NOMO-1 treated with dmso at 0.1 percent for 144 hours (cell line): ENCODE measurements at regions not wholly inside any gene's neighbourhood (a gene's known extent, or its start where the extent isn't known, plus 50 kb on each side); places are given as distances from the start of the nearest gene placed in this dataset.

Source experiments
- DNase-seq: peaks from one replicate; lab custom pipeline; 2025; ENCODE audit not compliant: unreplicated experiment; lab: John Stamatoyannopoulos, UW

DNA sequence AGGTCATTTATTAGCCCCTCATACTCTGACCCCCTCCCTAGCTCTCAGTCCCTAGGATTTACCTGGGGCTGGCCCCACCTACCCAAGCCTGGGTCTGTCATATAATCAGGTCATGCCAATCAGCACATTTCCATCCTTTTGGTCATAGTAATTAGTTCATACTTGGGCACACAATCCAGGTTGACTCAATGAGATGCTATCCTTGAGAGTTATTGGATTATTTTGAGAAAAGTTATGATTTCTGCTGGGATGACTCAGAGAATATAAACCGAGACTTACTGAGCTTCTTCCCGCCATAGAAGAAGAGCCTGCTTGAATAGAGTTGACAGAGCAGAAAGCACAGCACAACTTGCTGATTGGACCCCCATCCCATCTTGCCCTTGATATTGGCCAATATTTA, 331.5 kb downstream of the CBLN1 start:
- DNase-seq = no peak

DNA sequence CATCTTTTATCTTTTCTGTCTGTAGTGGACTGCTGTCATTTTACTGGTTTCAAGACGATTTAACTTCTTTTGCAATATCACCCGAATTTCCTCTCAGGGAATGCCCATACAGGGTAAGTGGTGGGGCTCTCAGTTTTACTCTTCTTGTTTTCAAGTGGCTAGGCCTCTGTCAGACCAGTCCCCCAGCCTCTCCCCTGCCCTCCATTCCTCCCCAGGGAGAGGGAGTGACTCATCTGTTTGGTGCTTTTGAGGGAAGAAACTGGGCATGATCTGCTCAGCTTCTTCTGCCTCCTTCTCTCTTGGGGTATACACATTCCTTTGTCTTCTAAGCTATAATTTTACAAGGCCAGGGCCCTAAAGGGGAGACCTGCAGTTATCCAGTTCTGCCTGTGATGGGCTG, 332.0 kb downstream of the CBLN1 start:
- no peak for DNase-seq

- no peak for DNase-seq
These were observed 332.7 kb downstream of the CBLN1 start for GRCh38 chr16:48948911-48949310.

DNA sequence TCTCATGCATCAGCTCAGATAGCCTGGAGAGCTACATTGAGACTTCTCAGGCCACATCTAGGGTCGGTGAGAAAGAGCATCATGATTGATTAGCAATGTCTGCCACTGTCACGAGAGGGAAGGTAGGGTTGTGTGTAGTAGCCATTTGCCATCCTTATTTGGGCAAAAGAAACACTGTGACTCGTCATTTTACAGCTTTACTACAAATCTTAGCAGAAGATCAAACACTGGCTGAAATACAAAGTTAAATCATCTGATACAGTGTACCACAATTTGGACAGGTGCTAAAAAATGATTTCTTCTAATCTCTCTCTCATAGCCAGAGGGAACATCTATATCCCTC, 334.3 kb downstream of the CBLN1 start:
- no peak for DNase-seq

DNA sequence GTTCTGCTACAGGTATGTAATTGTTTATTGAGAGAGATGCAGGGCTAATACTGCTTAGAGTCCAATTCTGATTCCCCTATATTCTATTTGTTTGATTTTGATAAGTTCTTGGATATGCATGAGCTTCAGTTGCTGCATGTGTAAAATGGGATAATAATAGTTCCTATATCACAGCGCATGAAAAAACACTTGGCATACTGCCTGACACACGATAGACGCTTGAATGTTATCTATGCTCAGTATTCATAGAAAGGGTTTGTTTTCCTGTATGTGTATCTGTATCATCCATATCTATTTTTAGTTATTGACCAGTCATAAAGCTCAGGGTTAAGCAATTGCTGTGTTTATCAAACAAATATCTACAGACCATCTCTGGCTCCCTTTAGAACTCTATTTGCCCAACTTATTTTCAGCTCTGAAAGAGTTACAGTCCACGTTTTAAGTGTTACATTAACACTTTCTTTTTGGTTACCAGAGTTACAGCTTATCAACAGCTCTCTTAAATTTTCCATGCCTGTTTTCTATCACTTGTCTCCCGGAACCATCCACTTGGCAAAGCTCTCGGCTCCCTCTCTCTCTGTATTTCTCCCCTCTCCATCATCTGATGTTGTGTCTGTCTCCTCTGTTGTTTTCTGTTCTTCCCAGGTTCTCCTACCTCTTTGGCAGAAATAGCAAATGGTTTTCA, 334.8 kb downstream of the CBLN1 start:
- DNase-seq = no peak

GRCh38 chr16:48942996-48943395, 333.0 kb upstream of the N4BP1 start:
- no peak for DNase-seq

DNA sequence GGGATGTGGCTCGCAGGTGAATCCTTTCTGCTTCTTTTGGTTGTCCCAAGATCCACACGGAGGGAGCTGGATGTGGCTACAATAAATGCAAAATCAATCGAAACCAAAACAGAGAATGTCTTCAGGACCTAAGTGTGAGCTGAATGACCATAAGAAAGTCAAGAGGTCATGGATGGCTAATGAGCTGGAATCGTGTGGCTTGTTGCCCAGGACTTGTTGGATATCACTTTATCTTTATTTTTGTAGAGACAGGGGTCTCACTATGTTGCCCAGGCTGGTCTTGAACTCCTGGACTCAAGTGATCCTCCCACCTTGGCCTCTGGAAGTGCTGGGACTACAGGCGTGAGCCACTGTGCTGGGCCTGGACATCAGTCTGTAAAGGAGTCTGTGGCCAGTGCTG, 326.8 kb upstream of the N4BP1 start:
- no peak for DNase-seq

DNA sequence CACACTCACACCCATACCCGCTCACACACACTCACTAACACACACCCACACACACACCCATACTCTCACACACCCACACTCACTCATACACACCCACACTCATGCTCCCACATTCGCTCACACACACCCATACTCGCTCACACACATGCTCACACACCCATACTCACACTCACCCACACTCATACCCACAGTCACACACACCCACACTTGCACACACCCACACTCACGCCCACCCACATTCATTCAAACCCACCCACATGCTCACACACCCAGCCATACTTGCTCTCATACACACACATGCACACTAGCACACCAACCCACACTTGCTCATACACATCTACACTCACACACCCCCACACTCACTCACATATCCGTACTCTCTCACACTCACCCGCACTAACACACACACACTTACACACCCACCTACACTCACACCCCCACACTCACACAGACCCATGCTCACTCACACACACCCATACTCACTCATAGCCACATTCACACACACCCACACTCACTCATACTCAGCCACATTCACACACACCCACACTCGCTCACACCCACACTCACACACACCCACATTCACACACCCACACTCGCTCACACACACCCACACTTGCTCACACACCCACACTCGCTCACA, 322.4 kb upstream of the N4BP1 start:
- DNase-seq = no peak

GRCh38 chr16:48930951-48931553, 321.1 kb upstream of the N4BP1 start:
- DNase-seq = no peak

GRCh38 chr16:48919791-48920190, 309.8 kb upstream of the N4BP1 start:
- no peak for DNase-seq

DNA sequence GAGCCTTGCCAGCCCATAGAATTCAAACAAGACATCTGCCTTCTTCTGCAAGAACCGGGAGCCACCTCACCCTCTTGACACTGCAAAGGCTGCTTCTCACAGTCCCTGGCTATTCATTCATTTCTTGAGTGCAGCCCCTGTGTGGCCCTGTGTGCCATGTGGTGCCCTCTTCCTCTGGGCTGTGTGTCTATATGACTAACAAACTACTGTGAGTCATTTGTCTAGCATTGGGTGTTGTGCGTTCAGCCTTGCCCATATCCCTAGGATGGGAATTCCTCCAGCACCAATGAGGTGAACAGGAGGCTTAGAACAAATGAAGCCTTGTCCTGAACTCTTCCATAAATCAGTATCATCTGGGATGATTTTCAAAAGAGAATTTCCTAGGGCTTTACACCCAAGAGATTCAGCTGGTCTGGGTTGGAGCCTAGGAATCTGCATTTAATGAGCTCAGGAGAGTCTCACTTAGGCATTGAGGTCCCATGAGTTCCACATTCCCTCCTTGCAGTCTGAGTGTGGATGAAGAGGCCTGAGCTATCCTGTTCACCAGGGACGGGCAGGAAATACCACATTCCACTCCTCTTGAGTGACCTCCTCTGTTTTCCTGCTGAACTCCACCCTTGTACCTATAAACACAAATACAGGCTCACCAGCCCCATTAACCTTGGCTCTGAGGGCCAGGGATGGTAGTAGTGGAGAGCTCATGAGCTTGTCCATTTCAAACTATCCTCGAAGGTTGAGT, 308.7 kb upstream of the N4BP1 start:
- no peak for DNase-seq

DNA sequence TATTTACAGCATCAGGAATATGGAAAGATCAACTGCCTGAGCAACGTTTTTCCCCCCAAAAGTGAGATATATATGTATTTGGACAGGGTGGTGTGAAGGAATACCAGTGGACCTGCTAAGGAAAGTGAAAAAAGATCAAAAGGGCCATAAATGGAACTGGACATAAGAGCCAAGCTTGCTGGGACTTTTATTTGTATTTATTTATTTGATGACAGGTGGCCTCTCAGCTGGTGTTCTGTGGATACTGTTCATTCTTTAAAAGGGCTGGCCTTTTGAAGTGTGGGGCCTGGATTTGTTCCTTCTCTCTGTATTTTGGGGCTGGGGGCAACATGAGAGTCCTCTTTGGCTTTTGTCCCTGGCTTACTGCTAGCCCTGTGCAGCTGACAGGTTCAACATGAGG, 306.6 kb upstream of the N4BP1 start:
- no peak for DNase-seq

DNA sequence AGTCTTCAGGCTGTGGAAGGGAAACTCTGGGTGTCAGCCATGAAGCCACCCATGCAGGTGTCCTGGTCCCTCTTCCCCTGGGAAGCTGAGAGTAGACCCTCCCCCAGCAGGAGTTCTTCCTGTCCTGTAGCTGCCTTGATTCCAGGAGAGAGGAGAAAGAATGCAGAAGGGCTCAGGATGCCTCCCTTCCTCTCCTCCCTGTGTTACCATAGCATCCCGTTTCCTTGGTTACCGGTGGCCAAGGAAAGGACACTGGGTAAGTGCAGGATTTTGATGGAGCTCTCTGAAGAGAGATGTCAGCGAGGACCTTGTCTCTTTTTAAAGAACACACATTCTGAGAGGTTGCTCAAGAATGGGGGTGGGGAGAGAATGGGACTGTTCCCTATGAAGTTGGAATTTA, 304.1 kb upstream of the N4BP1 start:
- DNase-seq = no peak

- DNase-seq = no peak
These were observed 303.4 kb upstream of the N4BP1 start for GRCh38 chr16:48913384-48913783.

DNA sequence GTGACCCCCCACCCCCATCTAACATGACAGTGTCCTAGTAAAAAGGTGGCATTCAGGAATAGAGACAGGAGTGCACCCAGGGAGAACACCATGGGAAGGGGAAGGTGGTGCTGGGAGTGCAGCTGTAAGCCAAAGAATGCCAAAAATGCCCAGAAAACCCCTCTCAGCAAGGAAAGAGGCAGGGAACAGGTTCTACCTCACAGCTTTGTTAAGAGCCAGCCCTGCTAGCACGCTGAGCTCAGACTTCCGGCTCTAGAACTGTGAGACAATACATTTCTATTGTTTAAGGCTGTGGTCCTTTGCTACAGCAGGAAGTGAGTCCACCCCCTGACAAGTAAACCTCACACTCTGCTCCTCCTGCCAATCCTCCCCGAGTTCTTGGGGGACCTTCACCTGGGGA, 302.4 kb upstream of the N4BP1 start:
- DNase-seq = no peak

DNA sequence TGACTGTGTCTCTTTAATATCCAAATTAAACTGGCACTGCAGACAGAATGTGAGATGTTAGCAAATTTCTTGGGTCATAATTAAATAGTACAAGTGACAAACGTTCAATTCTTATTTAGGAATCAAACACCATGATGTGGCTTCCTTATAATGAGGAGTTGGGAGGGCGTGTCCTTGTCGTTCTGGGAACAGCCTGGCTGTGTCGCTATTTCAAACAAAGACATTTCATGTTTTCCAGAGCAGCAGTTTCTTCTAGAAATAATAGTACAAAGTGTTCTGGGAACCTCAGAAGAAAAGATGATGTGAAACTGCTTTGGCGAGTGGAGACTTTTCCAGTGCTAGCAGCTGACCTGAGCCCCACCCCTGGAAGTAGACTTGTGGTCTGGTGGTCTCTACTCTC, 301.7 kb upstream of the N4BP1 start:
- no peak for DNase-seq

DNA sequence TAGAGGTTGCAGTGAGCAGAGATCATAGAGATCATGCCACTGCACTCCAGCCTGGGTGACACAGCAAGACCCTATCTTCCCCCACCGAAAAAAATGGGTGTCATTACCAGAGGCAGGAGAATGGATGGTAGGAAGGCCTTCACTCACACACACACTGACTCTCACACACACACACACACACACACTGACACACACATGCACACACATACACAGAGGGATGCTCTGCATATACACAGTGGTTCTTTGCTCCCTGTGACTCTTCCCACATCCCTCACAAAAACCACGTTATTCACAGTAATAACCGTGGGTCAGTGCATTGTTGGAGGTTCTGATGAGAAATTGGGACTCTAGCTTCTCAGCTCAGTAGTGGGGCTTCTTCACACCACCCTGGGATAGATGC, 300.2 kb upstream of the N4BP1 start:
- no peak for DNase-seq

DNA sequence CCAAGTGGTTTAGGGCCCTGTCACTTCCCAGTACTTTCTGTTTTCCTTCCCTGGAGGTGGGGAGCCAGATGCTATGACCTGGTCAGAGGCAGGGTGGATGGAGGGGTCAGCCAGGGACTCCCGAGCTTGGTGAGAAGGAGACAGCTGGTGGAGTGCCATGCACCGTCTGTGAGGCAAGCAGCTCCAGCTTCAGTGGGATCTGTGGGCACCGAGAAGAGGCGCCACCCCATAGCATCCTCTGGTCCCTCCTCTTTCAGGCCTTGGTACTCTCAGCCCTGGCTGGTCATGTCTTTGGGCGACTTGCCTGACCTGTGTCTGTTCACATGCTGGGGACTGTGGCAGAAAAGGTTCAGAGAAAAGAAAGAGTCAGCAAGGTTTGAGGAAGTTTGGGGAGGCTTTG, 299.3 kb upstream of the N4BP1 start:
- no peak for DNase-seq

GRCh38 chr16:48907906-48908634, 298.1 kb upstream of the N4BP1 start:
- DNase-seq = no peak

DNA sequence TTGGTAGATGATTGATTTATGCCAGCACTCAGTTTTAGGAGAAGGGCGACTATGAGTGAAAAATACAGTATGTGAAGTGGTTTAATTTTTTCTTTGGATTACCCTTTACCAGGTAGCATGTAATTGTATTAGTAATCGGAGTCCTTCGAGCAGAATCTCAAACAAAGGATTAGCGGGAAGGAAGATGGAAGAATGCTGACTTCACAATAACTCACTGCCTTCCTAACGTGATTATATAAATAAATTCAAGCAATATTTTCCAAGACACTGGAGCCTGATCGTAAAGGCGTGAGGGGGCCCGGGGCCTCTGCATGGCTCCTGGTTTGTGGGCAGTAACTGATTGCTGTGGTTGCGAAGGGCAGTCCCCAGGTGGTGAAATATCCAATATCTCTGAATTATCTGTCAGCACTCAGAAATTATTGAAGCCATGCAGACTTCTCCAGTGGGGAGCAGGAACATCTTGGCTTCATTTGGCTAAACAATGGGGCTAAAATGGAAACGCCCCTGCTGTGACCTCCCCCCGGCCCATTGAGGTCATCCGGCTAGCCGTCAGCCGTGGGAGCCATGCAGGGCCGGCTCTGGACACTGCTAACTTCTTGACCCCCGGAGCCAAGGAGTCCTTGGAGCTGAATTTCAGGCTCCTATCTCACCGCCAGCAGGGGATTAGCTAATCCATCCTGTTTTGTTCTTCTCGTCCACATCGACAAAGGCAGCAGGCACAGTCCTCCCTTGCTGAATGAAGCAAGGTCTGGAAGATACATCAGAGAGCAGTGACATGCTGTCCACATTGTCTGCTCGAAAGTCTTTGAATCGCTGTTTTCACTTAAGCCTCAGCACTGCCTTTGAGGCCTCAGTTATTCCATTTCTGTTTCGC, 295.9 kb upstream of the N4BP1 start:
- DNase-seq = no peak

GRCh38 chr16:48904333-48904732, 294.4 kb upstream of the N4BP1 start:
- no peak for DNase-seq
